ENCODE measurements at regions not wholly inside any gene's neighbourhood (a gene's known extent, or its start where the extent isn't known, plus 50 kb on each side); places are given as distances from the start of the nearest gene placed in this dataset.

DNA sequence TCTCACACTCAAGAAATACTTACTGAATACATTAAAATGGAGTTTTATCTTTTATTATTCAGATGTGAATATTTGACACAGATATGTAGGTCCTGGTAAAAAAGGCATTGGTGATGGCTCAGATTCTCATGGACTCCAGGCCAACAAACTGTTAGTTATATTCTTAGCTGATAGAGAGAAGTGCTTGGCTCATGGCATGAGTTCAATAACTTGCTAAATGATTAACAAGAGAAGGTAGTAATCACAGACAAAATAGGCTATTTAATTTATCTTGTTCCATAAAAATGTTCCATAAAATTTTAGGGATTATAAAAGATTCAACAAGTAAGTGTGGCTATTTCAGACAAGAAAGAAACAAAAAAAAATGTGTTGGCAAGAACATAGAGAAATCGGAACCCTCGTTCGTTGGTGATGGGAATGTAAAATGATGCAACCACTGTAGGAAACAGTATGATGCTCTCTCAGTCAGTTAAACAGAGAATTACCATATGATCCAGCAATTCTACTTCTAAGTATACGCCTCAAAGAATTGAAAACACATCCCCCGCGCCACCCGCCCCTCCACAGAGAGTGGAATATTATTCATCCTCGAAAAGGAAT is 737.8 kb upstream of the ADAMTS5 start:
- DNase-seq (ENCODE audit: low read depth in 2 of 2), result no peak

DNA sequence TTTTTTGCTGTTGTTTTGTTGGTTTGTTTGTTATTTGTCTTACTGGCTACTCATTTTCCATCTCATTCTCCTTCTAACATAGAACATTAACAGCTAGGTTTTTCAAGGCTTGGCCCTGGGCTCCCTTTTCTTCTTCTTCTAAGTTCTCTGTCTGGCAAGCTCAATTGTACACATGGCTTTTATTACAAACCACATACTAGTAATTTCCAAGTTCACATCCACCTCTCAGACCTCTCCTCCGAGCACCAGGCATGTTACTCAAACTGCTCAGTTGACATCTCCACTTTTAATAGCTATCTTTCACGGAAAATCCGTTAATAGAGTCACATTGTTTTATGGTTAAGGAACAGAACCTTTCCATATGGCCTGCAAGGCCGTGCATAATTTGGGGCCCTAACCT is 736.9 kb upstream of the ADAMTS5 start:
- DNase-seq (ENCODE audit: low read depth in 2 of 2), result no peak

DNA sequence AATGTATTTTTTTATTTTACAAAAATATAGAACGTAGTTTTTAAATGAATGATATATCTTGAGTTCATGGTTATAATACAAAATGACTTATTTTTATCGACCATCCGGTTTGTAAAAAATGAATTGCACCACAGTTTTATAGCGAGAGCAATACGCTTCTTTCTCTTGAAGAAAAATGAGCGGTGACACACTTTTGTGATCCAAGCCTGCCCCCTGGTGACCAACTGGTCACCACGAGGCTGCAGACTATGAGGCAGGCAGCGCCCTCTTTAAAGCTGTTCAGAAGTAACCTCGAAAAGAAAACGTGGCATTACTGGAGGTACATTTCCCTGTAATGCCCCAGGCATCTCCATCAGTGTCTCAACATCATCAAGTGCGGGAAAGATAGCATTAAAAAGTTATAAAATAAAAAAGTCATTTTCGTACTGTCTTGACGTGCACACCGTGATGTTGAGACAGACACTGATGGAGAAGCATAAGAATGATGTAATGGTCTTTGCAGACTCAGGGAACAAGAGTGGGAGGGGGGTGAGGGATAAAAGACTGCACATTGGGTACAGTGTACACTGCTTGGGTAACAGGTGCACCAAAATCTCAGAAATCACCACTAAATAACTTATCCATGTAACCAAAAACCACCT is 734.2 kb upstream of the ADAMTS5 start:
- DNase-seq (ENCODE audit: low read depth in 2 of 2), result peak in 1 of 2 donors; percentile 5

GRCh38 chr21:27695246-27695645 is 728.4 kb upstream of the ADAMTS5 start:
- DNase-seq (ENCODE audit: low read depth in 2 of 2), result no peak

DNA sequence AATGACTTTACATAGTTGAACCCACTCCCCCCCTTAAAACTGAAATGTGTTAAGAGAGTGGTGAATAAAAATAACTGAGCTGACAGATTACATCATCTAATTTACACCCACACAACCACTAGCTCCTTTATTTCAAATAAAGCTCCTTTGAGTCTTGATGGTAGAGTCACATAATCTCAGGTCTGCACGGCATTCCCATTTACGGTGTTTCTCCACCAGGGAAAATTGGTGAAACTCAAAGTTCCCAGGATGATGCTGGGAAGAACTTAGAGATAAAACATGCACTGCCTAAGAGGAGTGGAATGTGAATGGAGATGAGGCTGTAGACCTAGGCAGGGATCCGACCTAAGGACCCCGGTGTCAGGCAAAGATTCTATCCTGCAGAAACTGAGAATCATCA is 727.8 kb upstream of the ADAMTS5 start:
- no peak for DNase-seq (ENCODE audit: low read depth in 2 of 2)

GRCh38 chr21:27693376-27693775 is 726.5 kb upstream of the ADAMTS5 start:
- DNase-seq (ENCODE audit: low read depth in 2 of 2), result no peak

DNA sequence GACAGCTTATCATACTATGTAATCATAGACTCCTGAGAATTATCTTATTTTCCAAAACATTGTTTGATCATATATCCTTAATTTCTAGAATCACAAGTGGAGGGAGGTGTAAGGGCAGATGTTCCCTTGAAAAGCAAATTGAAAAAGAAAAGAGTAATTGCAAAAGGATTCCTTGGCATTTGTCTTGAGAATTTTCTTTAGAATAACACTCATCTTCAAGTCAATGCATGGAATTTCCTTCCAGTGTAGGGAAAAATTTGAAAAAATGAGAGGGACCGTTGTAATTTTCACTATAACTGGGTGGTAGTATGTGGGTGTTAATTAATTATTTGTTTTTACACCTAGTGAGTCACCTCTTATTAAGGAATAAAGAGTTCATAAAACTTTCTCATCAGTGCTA is 724.6 kb upstream of the ADAMTS5 start:
- no peak for DNase-seq (ENCODE audit: low read depth in 2 of 2)

DNA sequence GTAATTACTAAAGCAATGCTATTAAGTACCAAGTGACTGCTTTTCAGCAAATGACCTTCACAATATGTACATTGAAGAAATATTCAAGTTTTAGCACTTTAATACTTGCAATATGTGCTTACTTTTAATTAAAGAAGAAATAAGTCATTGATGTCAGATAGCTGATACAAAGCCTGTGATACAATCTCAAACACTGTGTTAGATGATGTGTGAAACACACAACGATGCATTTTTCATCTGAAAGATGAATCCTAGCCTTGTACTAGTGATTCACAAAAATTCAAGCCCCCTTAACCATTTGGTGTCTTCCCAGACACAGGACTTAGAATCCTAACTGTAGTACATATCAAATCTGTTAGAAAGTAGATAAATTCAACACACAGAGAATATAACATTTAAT is 724.1 kb upstream of the ADAMTS5 start:
- no peak for DNase-seq (ENCODE audit: low read depth in 2 of 2)

DNA sequence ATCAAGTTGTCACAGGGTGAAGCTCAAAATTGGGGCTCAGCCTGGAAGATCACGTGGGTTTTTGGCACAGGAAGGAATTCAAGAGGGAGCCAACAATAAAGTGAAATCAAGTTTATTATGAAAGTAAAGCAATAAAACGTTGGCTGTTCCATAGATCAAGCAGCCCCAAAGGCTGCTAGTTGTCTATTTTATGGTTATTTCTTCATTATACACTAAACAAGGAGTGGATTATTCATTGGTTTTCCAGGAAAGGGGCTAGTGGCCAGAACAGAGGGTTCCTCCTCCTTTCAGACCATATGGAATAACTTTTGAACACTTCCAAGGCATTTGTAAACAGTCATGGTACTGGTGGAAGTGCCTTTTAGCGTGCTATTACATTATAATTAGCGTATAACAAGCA is 723.5 kb upstream of the ADAMTS5 start:
- DNase-seq (ENCODE audit: low read depth in 2 of 2), result no peak

- DNase-seq (ENCODE audit: low read depth in 2 of 2), result no peak
Observed at GRCh38 chr21:27688773-27689172, 721.9 kb upstream of the ADAMTS5 start.

GRCh38 chr21:27683292-27683691 is 716.4 kb upstream of the ADAMTS5 start:
- DNase-seq (ENCODE audit: low read depth in 2 of 2), result no peak

DNA sequence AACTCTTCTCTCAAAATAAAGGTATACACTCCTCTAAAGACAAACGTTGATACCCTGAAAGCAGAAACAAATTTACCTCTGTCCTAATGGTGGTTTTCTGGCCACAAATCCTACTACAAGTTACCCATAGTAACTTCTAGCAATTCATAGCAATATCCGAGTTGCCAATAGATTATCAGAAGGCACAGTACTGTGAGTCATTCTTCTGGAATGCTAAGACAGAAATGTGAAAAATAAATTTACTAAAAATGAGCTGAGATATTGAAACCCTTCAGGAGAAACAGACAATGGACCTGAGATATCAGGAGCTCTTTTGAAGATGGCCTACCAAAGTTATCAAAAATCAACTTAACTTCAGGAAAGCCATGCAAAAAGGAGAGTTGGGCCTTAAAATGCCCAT is 715.0 kb upstream of the ADAMTS5 start:
- no peak for DNase-seq (ENCODE audit: low read depth in 2 of 2)

- no peak for DNase-seq (ENCODE audit: low read depth in 2 of 2)
Observed at GRCh38 chr21:27681038-27681437, 714.1 kb upstream of the ADAMTS5 start.

DNA sequence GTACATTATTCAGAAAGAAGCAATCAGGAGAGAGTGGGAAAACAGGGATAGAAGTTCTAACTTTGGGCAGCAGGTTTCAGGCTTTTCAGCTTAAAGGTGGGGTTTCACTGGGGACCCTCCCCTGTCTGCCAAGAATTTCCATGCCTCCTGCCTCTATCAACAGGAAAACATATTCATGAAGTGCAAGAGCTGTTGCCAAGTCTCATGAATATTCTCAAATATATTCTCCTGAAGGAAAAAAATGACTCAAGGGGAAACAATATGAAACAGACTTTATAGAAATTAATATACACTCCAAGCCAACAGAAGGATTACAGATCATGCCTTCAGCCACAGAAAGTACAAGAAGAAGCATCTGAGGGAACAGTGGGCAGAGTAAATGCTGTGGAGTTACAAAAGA is 713.3 kb upstream of the ADAMTS5 start:
- DNase-seq (ENCODE audit: low read depth in 2 of 2), result no peak

DNA sequence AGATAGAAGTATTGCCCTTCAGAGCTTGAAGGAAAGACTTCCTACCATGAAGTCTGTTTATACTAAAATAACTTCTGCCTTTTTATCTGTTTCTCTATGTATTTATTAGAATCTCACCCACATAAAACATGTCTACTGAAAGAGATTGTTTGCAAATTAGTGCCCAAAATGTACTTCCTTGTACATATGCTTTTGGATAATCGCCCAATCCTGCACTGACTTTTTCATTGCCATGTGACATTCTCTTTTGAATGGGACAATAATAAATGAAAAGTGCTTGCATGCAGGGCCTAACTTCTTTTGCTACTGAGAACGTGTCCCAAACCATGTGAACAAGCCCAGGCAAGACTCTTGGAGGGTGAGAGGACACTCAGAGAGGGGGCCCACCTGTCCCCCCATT is 711.6 kb upstream of the ADAMTS5 start:
- DNase-seq (ENCODE audit: low read depth in 2 of 2), result no peak

DNA sequence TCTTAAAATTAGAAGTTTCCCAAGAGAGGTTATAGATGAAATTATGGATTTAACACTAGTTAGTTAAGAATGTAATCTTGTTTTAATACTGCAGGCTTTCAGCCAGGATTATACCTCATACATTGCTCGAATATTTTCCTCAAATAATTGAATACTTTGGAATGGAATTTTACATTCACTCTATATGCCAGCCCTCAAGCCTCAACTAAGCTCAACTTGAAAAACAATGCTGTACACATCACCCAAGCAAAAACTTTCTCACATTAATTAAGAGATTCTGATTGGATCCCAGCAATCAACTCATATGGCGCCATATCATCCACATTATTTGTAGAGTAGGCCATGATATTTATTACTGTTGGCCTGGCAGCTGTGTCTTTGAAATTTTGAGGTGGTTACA is 710.7 kb upstream of the ADAMTS5 start:
- no peak for DNase-seq (ENCODE audit: low read depth in 2 of 2)

- DNase-seq (ENCODE audit: low read depth in 2 of 2), result no peak
Observed at GRCh38 chr21:27675306-27675705, 708.4 kb upstream of the ADAMTS5 start.

DNA sequence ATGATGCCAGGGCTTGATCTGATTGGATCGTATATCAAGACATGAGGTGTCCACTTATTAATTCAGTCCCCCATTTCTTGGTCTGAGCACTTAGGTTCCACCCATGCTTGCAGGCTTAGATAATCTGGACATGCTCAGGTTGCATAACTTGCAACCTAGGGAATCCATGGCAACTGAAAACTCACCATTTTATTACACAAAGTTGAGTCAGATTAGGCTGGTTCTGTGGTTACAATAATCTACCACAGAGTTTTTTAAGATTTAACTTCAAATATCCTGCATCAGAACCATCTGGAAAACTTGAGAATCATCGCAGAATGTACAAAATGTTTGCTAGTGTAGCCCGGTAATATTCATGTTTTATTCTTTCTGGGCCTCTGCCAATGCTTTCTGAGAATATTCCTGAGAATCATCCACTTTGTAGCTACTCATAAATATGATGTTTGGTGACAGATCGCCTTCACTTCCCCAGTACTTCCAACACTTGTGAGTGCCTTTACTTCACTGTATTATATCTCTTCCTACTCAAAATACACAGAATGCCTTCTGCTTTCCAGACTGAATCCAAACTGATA is 707.2 kb upstream of the ADAMTS5 start:
- no peak for DNase-seq (ENCODE audit: low read depth in 2 of 2)

DNA sequence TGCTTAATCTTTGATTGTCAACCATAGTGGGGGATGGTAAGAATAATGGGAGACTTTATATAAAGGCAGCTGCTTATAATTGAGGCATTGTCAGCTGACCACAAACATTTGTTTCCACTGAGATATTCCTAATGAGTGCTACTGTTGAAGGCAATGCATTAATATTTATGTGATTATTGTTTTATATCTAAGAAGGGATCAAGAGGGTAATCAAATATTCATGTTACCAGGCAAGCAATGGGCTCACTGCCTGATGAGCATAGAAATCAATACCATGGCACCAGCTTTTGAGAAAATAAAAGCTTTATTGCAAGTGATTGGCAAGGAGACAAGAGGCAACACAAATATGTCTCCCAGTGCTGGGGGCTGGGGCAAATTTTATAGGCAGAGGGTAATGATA is 706.7 kb upstream of the ADAMTS5 start:
- no peak for DNase-seq (ENCODE audit: low read depth in 2 of 2)

GRCh38 chr21:27671207-27671606 is 704.3 kb upstream of the ADAMTS5 start:
- no peak for DNase-seq (ENCODE audit: low read depth in 2 of 2)

DNA sequence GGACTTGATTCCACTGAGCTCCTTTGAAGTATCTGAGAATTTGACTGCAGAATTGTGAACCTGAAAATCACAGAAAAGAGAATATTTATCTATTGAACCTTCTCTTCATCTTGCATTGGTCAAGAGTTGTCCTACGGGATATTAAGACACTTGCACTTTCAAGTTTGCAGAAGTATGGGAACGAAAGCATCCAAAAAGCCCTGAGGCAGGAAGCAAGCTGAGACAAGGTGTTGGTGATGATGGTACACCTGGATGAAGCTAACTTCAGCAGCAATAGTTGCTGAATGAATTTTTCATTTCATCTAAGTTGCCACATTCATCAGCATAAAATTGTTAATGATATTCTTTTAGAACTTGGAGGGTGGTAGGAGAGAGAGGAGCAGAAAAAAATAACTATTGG is 686.6 kb upstream of the ADAMTS5 start:
- DNase-seq (ENCODE audit: low read depth in 2 of 2), result no peak

DNA sequence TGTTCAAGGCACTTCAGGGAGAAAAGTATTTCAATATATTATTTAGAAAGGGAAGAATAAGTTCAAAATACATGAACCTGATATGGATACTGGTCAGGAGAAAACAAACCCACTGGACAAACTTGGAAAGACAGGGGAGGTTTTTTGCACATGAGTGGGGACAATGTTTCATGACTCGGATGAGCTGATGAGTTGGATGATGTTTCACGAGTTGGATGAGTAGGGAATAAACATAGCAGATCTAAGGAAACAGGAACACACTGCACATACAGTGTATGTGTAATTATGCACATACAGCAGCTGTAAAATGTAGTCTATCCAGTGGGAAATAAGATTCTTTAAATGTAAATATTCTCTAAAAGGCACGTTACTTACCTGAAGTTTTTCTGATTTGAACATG is 682.9 kb upstream of the ADAMTS5 start:
- DNase-seq (ENCODE audit: low read depth in 2 of 2), result no peak

DNA sequence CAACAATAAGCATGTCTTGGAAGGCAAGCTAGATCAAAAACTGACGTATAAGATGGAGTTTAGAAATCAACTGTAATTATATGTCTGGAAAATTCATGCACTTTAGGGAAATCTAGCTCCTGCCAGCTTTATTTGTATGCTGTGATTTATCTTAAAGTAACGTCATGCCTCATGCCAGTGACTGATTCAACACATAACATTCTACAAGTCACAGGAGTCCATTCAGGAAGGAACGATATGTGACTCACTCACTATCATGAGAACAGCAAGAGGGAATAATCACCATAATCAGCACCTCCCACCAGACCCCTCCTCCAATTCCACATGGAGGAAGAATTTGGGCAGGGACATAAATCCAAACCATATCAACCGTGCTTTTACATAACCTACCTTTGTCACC is 682.4 kb upstream of the ADAMTS5 start:
- no peak for DNase-seq (ENCODE audit: low read depth in 2 of 2)

DNA sequence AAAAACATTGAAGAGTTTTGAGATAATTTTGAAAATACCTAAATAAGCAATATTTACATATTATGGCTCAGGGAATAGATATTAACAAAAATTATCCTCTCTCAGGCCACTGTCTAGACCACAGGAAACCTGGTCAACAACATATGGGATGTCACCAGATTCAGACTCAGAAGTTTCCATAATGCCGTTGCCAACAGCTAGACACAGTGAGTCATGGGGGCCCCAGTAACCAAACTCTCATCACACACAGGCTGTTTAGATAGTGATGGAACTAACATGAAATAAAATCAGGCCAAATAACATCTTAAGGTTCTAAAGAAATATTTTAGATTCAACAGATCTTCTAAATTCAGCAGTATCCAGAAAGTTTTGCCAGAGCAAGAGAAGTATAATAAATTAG is 681.7 kb upstream of the ADAMTS5 start:
- no peak for DNase-seq (ENCODE audit: low read depth in 2 of 2)

Data from stimulated activated CD8-positive, alpha-beta memory T cell treated with anti-CD3 and anti-CD28 coated beads, Interleukin-7, amount 100 ng/mL, for 4 hours (primary cell).